ENCODE measurements at regions not wholly inside any gene's neighbourhood (a gene's known extent, or its start where the extent isn't known, plus 50 kb on each side); places are given as distances from the start of the nearest gene placed in this dataset.

DNA sequence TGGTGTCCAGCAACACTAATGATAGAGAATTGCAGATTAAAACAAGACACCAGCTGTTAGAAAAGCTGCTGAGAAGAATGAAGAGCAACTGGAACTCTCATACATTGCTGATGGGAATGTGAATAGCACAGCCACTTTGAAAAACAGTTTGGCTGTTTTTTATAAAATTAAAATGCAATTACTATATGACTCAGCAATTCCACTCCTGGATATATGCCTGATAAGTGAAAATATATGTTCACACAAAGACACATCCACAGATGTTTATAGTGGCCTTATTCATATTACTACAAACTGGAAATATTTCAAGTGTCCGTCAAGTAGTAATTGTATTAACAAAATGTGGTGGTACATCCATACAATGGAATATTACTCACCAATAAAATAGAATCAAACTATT is 99.7 kb upstream of the HAO2 start:
- TF ChIP-seq, protein P1, sequence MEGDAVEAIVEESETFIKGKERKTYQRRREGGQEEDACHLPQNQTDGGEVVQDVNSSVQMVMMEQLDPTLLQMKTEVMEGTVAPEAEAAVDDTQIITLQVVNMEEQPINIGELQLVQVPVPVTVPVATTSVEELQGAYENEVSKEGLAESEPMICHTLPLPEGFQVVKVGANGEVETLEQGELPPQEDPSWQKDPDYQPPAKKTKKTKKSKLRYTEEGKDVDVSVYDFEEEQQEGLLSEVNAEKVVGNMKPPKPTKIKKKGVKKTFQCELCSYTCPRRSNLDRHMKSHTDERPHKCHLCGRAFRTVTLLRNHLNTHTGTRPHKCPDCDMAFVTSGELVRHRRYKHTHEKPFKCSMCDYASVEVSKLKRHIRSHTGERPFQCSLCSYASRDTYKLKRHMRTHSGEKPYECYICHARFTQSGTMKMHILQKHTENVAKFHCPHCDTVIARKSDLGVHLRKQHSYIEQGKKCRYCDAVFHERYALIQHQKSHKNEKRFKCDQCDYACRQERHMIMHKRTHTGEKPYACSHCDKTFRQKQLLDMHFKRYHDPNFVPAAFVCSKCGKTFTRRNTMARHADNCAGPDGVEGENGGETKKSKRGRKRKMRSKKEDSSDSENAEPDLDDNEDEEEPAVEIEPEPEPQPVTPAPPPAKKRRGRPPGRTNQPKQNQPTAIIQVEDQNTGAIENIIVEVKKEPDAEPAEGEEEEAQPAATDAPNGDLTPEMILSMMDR (IDR thresholded peaks at IDR 0.05) = no peak
- no peak for TF ChIP-seq POLR2AphosphoS5 (IDR thresholded peaks at IDR 0.05; ENCODE audit: low read depth, low read length)

Data from Panc1 (cell line).